Muscle layer of duodenum (tissue), 2 donors: ENCODE measurements at regions not wholly inside any gene's neighbourhood (a gene's known extent, or its start where the extent isn't known, plus 50 kb on each side); places are given as distances from the start of the nearest gene placed in this dataset.

ENCODE experiments used
- H3K27ac ChIP-seq: one replicate; pipeline ENCODE4 v1.7.0; 2013; ENCODE audit warnings: mild to moderate bottlenecking, low read length
- H3K27me3 ChIP-seq: one replicate; pipeline ENCODE4 v1.7.0; 2013; ENCODE audit warnings: low read depth, mild to moderate bottlenecking, control low read depth, low read length
- H3K36me3 ChIP-seq, 2 donors: one replicate each; pipeline ENCODE4 v1.7.0; 2013; ENCODE audit warnings: low read length in 2 of 2, control low read depth in 1 of 2, mild to moderate bottlenecking in 1 of 2; ENCODE audit not compliant: insufficient read depth in 2 of 2, control insufficient read depth in 1 of 2
- H3K4me1 ChIP-seq, 2 donors: one replicate each; pipeline ENCODE4 v1.7.0; 2013; ENCODE audit warnings: low read length in 2 of 2, mild to moderate bottlenecking in 2 of 2, control low read depth in 1 of 2, moderate library complexity in 1 of 2; ENCODE audit not compliant: insufficient read depth in 2 of 2, control insufficient read depth in 1 of 2
- H3K4me3 ChIP-seq, 2 donors: one replicate each; pipeline ENCODE4 v1.7.0; 2013; ENCODE audit warnings: low read length in 2 of 2, low read depth in 1 of 2, mild to moderate bottlenecking in 1 of 2
- H3K9me3 ChIP-seq, 2 donors: one replicate each; pipeline ENCODE4 v1.7.0; 2013; ENCODE audit warnings: low read length in 2 of 2, control low read depth in 1 of 2, mild to moderate bottlenecking in 1 of 2; ENCODE audit not compliant: control insufficient read depth in 1 of 2
- donor health status: healthy.

GRCh38 chr7:84399661-84400060, 205.1 kb upstream of the SEMA3A start:
- no peak overlapping the region for H3K4me3 ChIP-seq
- no peak overlapping the region for H3K27ac ChIP-seq
- H3K4me1 ChIP-seq: no peaks in the 10 kb centered on the region
- H3K9me3 ChIP-seq: peaks cover 0 to 4% of the 10 kb centered on the region in 2 donors
- no peaks in the 10 kb centered on the region for H3K36me3 ChIP-seq
- H3K27me3 ChIP-seq: no peaks in the 10 kb centered on the region

DNA sequence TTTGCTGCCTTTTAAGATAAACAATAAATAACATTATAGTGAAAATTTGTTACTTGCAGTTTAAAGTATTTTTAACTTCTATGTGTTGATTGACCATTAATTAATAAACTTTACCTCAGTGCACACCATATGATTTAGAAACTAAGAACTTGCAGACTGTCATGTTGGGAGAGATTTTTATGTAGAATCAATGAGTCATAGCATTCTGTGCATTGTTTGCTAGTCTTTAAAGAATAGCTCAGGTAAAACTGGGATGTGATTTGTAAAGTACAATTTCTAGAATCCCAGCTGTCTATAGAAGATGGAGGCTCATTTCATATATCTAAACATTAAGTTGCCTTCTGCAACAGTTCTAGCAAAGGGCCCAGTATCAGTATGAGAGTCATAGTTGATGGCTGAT, 199.6 kb upstream of the SEMA3A start:
- H3K36me3 ChIP-seq: no peaks in the 10 kb centered on the region
- no peaks in the 10 kb centered on the region for H3K4me1 ChIP-seq
- no peaks in the 10 kb centered on the region for H3K27me3 ChIP-seq
- H3K4me3 ChIP-seq: no peak overlapping the region
- H3K27ac ChIP-seq: no peak overlapping the region
- no peaks in the 10 kb centered on the region for H3K9me3 ChIP-seq

- Histone ChIP-seq H3K4me3 (no peak overlapping the region), H3K27ac (no peak overlapping the region), H3K9me3 (no peaks in the 10 kb centered on the region), H3K27me3 (no peaks in the 10 kb centered on the region), H3K36me3 (no peaks in the 10 kb centered on the region), H3K4me1 (no peaks in the 10 kb centered on the region)
Measured at GRCh38 chr7:84393786-84394185, 199.2 kb upstream of the SEMA3A start.

- no peaks in the 10 kb centered on the region for H3K36me3 ChIP-seq
- no peak overlapping the region for H3K27ac ChIP-seq
- H3K27me3 ChIP-seq: no peaks in the 10 kb centered on the region
- no peak overlapping the region for H3K4me3 ChIP-seq
- H3K9me3 ChIP-seq: no peaks in the 10 kb centered on the region
- H3K4me1 ChIP-seq: no peaks in the 10 kb centered on the region
Measured at GRCh38 chr7:84390845-84391244, 196.3 kb upstream of the SEMA3A start.

GRCh38 chr7:84389242-84389641, 194.7 kb upstream of the SEMA3A start:
- no peaks in the 10 kb centered on the region for H3K4me1 ChIP-seq
- H3K27ac ChIP-seq: no peak overlapping the region
- no peaks in the 10 kb centered on the region for H3K9me3 ChIP-seq
- H3K27me3 ChIP-seq: no peaks in the 10 kb centered on the region
- no peaks in the 10 kb centered on the region for H3K36me3 ChIP-seq
- H3K4me3 ChIP-seq: no peak overlapping the region

GRCh38 chr7:84387595-84387994, 193.0 kb upstream of the SEMA3A start:
- H3K4me3 ChIP-seq: no peak overlapping the region
- H3K9me3 ChIP-seq: no peaks in the 10 kb centered on the region
- H3K27me3 ChIP-seq: no peaks in the 10 kb centered on the region

DNA sequence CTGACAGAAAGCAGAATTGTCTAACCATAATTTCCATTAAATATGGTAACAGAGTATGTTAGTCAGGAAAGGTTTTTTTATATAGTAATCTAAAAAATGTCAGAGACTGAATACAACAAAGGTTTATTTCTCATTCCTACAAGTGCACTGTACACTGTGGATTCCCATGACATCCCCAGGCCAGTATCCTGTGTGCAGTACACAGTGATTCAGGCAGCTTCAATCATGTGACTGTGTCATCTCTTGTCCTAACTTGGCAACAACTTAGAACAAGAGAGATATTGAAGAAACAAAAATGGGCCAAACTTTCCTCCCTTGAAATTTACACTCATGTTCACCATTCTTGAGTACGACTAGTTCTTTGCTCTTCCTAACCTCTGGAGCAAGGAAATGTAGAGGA, 189.8 kb upstream of the SEMA3A start:
- Histone ChIP-seq H3K36me3 (no peaks in the 10 kb centered on the region), H3K27me3 (no peaks in the 10 kb centered on the region), H3K4me1 (no peaks in the 10 kb centered on the region), H3K4me3 (no peak overlapping the region), H3K9me3 (no peaks in the 10 kb centered on the region), H3K27ac (no peak overlapping the region)

More at GRCh38 chr7:84387595-84387994, 193.0 kb upstream of the SEMA3A start:
- no peaks in the 10 kb centered on the region for H3K4me1 ChIP-seq
- H3K27ac ChIP-seq: no peak overlapping the region
- H3K36me3 ChIP-seq: no peaks in the 10 kb centered on the region

GRCh38 chr7:84379446-84379845, 184.9 kb upstream of the SEMA3A start:
- H3K36me3 ChIP-seq: no peaks in the 10 kb centered on the region
- no peaks in the 10 kb centered on the region for H3K4me1 ChIP-seq
- no peak overlapping the region for H3K27ac ChIP-seq
- H3K4me3 ChIP-seq: no peak overlapping the region
- no peaks in the 10 kb centered on the region for H3K9me3 ChIP-seq
- H3K27me3 ChIP-seq: no peaks in the 10 kb centered on the region

- Histone ChIP-seq H3K4me3 (no peak overlapping the region), H3K27me3 (no peaks in the 10 kb centered on the region), H3K9me3 (no peaks in the 10 kb centered on the region), H3K4me1 (no peaks in the 10 kb centered on the region), H3K36me3 (no peaks in the 10 kb centered on the region), H3K27ac (no peak overlapping the region)
Measured at GRCh38 chr7:84372712-84373111, 178.1 kb upstream of the SEMA3A start.

DNA sequence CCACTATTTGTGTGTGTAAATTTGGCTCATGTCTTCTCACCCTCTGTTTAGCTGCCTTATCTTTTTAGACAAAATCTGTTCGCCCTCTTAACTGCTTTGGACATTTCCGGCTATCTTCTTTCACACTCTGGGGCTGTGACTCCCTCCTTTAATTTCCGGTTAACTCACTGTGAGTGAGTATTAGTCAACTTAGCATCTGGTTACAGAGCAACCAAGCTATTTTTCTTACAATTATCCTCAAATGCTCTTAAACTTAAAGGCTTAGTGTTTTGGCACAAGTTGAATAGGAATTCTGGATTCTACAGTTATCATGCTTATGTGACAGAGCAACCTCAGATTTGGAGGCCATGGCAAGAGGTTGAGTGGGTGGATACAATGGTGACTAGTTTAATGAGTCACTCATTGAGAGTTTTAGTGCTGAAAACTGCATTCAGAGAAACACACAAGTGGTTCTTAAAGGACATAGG, 177.6 kb upstream of the SEMA3A start:
- H3K4me1 ChIP-seq: no peaks in the 10 kb centered on the region
- H3K36me3 ChIP-seq: no peaks in the 10 kb centered on the region
- H3K9me3 ChIP-seq: no peaks in the 10 kb centered on the region
- no peak overlapping the region for H3K4me3 ChIP-seq
- H3K27ac ChIP-seq: no peak overlapping the region
- H3K27me3 ChIP-seq: no peaks in the 10 kb centered on the region

DNA sequence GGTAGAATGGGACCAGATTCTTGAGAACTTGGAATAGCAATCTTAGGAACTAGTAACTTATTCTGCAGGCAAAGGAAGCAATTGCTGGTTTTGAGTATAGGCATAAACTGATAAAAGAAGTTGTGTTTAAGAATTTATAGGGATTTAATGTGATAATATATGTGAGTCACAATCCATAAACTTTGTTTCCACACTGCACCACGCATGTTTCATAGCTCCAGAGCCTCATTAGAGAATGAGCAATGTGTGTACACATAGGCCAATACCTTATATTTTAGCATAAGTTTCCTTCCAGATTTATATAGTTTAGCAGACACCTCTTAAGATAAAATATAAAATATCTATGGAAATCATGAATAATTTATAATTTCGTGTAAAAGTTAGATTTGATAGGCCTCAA, 175.5 kb upstream of the SEMA3A start:
- Histone ChIP-seq H3K27ac (no peak overlapping the region), H3K36me3 (no peaks in the 10 kb centered on the region), H3K4me1 (no peaks in the 10 kb centered on the region), H3K27me3 (no peaks in the 10 kb centered on the region), H3K4me3 (no peak overlapping the region), H3K9me3 (no peaks in the 10 kb centered on the region)

- Histone ChIP-seq H3K27ac (no peak overlapping the region), H3K4me3 (no peak overlapping the region), H3K27me3 (no peaks in the 10 kb centered on the region), H3K4me1 (no peaks in the 10 kb centered on the region), H3K36me3 (no peaks in the 10 kb centered on the region), H3K9me3 (no peaks in the 10 kb centered on the region)
Measured at GRCh38 chr7:84368122-84368521, 173.5 kb upstream of the SEMA3A start.
